Stimulated activated CD4-positive, alpha-beta T cell treated with anti-CD3 and anti-CD28 coated beads, Interleukin-12 subunit alpha, Interleukin-12 subunit beta, amount 100 ng/mL, for 48 hours (primary cell): ENCODE measurements at regions not wholly inside any gene's neighbourhood (a gene's known extent, or its start where the extent isn't known, plus 50 kb on each side); places are given as distances from the start of the nearest gene placed in this dataset.
"Not testable (repeated sequence)": the region's sequence is repeated elsewhere in the genome, so short reads cannot be mapped to it uniquely, and the experiment has no call there.

Experiments used
- DNase-seq, 3 donors: peaks; one replicate each; pipeline ENCODE4 v3.0.0-alpha.2; 2020; ENCODE audit warnings: low read depth in 2 of 3, low spot score in 1 of 3

DNA sequence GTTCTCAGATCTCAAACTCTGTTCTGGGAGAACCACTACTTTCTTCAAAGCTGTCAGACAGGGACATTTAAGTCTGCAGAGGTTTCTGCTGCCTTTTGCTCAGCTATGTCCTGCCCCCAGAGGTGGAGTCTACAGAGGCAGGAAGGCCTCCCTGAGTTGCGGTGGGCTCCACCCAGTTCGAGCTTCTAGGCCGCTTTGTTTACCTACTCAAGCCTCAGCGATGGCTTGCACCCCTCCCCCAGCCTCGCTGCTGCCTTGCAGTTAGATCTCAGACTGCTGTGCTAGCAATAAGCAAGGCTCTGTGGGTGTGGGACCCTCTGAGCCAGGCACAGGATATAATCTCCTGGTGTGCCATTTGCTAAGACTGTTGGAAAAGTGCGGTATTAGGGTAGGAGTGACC is 115.1 kb downstream of the YIPF5 start:
- DNase-seq, result not testable (repeated sequence)

DNA sequence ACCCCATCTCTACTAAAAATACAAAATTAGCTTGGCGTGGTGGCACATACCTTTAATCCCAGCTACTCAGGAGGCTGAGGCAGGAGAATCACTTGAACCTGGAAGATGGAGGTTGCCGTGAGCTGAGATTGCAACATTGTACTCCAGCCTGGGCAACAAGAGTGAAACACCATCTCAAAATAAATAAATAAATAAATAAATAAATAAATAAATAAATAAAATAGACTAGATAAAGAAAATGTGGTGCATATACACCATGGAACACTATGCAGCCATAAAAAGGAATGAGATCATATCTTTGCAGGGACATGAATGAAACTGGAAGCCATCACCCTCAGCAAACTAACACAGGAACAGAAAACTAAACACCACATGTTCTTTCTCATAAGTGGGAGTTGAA is 110.4 kb downstream of the YIPF5 start:
- not testable (repeated sequence) for DNase-seq

DNA sequence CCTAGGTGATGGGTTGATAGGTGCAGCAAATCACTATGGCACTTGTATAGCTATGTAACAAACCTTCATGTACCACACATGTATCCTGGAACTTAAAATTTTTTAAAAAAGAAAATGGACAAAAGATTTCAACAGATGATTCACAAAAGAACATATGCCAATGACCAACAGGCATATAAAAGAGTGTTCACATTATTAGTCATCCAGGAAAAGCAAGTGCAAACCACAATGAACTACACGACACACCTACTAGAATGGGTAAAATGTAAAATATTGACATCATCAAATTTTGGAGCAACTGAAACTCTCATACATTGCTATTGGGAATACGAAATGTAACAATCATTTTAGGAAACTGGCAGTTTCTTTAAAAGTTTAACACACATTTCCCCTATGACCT is 109.9 kb downstream of the YIPF5 start:
- DNase-seq, result no peak

DNA sequence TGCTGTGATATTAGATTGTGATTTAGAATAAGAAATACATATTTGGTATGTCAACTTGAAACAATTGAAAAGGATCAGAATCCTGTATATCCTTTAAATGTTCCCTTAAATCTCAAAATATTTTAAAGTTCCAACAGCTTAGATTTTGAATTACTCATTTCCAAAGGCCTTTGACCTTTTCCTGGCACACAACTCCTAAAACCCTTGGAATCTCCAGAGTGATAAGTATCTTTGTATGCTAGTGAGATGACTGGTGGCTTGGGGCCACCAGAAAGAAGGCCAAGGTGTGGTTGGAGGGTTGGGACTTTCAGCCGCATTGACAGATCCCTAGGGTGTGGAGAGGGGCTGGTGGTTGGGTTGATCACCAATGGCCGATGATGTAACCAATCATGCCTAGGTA is 104.7 kb downstream of the YIPF5 start:
- DNase-seq, result no peak

DNA sequence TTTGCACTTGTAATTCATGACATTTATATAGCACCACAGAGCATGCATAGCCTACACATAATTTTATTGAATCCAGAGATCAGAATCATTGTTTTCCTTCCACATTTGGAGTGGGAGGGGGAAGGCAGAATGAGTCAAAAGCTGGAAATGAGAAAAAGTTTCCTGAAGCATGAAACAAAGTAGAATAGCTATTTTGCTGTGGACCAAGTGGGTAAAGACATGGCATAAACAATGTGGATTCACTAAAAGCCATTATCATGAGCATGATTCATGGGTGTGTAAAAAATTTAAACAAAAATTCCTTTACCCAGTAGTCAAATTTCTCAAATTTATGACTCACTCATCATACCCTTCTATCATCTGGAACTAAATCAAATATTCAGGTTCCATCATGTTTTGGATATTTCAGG is 97.9 kb downstream of the YIPF5 start:
- no peak for DNase-seq

DNA sequence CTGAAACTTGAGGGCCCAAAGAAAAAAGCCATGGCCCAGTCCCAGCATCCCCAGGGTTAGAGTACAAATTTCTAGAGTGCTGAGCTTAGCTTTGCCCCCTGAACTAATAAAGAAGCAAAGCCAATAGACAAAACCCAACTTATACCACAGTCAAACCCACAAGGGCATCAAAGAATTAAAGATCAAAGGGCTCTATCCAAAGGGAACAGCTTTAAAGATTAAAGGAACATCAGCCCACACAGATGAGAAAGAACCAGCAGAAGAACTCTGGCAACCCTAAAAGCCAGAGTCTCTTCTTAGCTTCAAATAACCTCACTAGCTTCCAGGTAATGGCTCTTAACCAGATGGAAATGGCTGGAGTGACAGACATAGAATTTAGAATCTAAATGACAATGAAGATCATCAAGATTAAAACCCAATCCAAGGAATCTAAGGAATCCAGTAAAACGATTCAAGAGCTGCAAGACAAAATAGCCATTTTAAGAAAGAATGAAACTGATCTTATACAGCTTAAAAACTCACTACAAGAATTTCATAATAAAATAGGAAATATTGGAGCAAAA is 93.9 kb downstream of the YIPF5 start:
- DNase-seq, result no peak

DNA sequence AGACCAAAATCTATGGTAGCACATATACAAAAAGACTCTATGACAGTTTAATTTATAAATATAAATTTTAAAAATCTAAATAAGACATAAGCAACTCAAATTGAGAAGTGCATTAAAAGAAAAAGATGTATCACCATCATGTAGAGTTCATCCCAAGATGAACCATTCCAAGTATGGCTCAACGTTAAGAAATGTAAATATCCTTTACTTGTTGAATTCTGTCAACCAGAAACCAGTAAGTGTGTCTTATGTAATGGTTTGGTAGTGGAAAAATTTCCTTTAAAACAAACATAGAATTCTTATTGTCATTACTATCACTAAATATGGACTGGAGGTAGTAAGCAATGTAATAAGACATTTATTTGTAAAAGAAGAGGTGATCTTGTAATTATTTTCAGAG is 87.3 kb downstream of the YIPF5 start:
- no peak for DNase-seq

DNA sequence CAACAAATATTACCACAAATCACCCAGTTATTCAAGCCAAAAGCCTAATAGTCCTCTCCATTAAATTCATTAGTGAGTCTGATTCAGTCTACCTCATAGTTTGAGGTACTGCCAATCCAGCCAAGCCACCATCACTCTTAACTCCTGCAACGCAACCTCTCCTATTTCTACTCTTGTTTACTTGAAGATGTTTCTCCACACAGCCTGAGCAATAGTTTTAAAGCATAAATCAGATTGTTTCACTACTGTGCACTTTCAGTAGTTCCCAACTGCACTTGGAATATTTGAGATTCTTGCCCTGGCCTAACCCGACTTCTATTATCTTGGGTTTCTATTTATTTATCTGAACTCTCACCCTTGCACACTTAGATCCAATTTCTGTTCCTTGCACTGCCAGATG is 85.5 kb downstream of the YIPF5 start:
- no peak for DNase-seq

DNA sequence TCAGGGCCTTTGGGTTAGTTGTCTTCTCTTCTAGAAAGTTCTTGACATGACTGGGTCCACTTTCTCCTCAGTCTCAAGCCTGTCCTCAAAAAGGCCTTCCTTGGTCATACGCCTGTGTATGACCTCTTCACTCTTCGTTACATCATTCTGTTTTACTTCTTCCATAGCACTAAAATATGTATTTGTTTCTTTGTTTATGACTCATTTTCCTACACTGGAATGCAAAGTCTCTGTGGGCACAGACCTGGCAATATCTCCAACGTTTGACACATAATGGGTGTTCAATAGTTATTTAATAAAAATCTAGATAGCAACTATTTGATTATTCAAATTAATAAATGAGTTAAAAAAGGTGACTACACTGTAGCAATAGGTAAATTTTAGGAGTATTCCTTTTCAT is 85.1 kb downstream of the YIPF5 start:
- DNase-seq, result no peak

DNA sequence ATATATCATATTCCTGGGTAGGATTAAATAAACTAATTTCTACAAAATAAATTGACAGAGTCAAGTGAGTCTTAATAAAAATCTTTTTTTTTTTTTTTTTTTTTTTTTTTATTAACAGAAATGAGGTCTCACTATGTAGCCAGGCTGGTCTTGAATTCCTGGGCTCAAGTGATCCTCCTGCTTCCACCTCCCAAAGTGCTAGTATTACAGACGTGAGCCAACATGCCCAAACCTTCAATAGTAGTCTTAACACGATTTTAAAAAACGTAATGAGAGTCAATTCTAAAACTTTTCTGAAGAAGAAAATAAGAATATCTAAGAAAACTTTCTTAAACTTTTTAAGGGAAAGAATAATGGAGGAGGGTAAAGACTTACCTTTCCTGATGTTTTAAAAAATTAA is 84.2 kb downstream of the YIPF5 start:
- DNase-seq, result no peak

DNA sequence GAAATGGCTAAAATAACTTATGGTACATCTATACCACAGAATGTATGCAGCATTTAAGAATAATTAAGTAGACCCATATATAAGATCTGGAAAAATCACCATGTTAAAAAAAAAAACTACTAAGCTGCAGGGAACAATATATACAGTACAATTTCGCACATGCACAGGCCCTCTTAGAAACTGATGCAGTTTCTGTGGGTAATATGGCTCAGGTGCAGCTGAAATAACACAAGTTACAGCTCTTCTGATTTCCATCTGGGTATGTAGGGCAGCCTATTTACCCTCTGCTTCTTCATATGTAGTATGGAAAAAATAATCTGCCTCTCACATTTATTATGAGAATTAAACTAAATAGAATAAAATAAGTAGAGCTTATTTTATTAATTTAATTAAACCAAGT is 82.9 kb downstream of the YIPF5 start:
- no peak for DNase-seq

DNA sequence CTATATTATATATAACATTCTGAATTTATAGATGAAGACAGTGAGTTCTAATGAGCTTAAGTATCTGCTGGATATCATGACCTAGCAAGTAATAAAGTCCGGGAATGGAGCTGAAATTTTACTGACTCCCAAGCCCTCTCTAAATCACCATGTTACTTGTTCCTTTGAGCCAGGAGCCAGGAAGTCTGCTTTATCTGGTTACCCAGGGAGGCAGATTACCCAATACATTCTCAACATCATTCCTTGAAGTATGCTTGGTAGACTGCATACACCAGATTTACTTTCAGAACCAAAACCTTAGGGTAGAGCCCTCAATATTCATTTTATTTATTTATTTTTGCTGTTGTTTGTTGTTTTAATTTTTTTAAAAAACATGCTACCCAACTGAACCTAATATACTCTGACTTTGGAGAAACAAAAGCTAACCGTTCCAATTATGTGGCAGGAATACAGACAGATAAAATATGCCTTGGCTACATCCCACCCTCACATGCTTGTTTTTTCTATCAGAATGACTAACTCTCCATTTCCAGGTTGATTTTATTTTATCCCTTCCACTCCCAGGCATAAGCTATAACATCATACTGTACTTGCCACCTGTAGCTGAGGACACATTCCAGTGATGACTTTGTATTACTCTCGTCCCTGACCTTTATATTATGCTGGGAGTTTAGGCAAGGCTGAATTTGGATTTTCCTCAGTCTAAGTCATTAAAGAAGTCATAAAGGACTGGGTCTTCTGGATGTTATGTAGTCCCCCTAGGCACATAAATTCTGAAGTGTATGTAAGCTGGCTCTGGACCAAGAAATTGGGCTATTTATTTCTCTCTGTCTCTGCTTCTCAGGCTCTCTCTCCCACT is 82.0 kb downstream of the YIPF5 start:
- no peak for DNase-seq

DNA sequence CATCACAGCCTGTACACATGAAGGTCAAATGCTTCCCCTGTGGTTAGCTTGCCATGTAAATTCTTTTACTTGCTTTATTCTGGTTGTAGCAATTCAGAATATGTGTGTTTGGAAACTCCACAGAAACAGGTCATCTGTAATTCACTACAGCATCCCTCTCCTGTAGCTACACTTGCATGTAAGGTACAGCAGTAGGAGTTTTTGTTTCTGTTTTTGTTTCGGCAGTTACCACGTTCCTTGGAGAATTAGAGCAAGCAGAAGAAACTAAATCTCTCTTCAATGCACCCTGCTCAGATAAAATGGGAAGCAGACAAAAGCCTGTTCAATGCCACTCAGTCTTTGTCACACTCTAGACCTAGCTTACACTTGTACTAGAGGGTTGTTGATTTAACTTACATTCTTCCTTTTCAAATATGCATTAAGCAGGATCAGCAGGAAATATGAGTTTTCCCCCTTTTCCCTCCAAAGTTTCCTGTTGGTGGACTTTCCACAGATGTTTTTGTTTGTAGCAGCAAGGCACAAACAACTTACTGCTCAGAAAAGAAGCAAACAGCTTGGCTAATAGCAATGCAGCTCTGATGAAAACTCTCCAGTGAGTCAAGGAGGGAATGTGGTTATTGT is 80.9 kb downstream of the YIPF5 start:
- no peak for DNase-seq

DNA sequence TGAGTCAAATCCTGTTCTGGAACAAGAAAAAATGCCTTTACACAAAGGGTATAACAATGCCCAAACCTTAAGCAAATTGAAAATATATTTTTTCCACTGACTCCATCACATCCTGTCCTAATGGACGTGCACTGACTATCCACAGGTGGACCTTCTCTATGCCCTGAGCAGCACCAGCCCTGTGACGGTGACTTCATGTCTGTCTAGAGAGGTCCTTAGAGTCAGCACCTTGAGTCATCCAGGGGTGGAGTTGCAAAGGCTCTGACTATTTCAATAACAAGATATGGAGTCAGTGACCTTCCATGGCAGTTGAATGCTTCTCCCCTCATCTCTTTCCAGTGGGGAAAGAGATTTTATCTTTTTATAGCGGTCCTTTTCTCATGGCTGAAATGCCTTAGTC is 78.0 kb downstream of the YIPF5 start:
- no peak for DNase-seq

DNA sequence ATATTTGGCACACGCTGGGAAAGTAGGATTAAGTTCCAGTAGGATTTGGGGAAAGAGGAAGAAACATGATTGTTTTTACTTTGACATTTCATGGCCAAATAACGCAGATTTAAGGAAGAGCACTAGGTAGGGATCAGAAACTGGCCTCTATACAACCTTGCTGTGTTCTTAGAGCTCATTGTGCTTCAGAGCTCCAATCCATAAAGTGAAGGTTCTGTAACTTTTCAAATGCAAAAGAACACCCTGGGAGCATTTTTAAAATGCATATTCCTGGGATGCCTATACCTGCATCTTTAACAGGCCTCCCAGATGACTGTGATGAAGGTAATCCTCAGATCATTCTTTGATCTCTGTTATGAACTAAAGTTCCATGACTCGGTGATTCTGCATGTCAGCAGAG is 77.1 kb downstream of the YIPF5 start:
- DNase-seq, result no peak

DNA sequence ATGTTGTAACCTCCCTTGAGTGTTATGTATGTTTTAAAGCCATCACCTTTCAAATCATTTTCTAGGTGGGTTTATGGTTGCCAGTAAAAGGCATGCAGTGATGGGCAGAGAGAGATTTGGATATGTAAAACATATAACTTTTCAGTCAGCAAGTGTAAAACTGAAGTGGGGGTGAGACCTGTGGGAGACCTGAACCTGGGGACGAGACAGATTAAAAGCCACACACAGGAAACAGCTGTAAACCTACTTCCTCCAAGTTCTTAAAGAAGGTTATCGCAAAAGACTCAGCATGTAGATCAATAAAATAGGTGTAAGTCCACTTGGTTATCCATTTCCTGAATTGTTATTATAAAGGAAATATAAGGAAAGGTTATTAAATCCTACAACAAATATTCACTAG is 76.6 kb downstream of the YIPF5 start:
- no peak for DNase-seq

DNA sequence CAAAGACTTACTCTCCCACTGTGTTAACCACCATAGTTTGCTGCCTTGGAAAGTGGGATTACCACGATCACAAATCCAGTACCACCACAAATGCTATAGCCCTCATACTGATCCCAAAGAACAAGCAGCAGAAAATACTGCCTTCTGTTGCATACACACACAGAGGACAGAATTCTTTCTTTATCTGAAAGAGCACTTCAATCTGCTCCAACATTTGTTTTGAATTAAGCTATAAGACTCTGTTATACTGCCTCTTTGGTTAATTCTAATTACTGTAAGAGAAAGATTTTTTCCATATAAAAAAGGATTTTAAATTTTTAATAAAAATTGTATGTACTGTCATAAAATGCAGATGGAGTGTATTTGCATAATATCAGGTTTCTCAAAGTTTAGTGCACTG is 69.8 kb downstream of the YIPF5 start:
- no peak for DNase-seq

DNA sequence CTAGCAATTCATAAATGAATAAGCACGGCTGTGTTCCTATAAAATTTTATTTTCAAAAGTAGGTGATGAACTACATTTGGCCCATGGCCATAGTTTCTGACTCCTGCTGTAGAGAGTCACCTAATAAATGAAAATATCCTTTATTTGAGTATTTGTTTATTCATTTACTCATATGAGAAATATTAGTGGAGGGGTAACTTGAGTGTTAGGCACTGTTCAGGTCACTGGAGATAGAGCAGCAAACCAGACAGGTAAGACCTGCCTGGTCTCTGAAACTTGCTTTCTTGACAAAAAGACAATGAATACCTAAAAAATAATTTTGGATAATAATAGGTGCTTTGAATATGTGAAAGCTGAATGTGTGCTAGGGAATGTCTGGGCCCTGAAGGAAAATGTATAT is 68.8 kb downstream of the YIPF5 start:
- DNase-seq, result no peak

DNA sequence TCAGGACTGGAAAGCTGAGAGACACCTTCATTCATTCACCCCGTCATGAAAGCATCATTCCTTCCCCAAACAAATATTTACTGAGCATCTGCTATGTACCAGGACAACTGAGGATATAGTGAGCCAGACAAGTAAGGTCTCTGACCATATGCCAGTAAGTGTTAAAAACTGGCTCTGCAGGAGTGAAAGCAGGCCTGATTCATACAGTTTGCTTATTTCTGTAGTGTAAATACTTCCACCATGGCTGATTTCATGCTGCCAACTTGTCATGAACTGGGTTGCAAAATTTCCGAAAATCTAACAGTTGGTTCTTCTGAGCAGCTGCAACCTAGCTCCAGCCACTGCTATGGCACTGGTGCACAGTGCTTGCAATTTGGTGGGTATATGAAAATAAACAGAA is 68.1 kb downstream of the YIPF5 start:
- DNase-seq, result no peak

DNA sequence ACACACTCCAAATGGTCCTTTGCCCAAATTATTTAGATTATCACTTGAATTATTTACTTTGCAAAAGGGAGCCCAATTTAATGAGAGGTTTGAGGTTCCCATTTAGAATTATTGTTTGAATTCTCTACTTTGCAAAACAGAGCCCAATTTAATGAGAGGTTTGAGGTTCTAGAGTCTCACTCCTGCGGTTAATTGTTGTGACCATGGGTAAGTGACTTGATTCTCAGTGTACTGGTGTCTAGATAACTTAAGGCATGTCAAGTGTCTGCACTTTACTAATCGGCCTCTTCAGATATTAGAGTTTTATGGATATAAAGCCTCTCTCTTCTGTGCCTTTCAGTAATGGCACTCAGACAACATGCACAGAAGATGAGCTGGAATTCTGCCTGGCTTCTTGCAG is 67.5 kb downstream of the YIPF5 start:
- no peak for DNase-seq

DNA sequence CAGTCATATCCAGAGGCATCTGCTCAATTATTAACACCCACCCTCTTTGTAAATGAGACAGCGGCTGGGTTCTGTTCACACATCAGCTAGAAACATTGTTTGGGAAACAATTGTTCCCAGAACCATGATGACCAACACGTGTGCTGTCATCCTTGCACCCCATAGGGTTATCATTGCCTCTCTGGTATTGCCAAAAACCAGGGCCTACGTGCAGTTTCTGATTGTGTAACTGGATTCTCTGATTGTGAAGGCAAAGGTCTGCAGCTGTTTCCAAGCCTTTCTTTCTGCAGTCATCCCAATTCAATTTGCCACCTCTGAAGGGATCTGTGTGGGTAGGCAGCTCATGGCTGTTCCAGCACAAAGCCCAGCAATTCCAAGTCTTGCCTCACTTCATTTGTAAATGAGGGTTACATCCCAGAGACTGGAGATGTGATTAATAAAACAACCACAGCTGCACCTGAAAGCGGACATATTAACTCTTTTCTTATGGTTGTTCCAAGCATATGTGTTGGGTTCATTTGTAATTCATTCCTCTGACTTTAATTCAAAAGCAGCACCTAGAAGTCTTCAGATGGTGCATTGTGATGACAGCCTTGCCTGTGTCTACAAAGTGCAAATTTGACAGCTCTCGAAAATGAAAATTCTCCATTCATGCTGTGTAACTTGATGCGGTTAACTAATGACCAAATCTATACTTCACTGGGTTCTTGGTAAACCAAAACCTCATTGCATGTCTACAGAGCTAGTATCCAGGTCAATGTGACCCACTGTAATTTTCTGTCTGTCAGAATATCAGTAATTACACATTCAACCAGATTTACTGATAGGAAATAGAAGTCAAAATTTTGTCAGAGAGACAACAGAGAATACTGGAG is 66.6 kb downstream of the YIPF5 start:
- DNase-seq, result no peak

DNA sequence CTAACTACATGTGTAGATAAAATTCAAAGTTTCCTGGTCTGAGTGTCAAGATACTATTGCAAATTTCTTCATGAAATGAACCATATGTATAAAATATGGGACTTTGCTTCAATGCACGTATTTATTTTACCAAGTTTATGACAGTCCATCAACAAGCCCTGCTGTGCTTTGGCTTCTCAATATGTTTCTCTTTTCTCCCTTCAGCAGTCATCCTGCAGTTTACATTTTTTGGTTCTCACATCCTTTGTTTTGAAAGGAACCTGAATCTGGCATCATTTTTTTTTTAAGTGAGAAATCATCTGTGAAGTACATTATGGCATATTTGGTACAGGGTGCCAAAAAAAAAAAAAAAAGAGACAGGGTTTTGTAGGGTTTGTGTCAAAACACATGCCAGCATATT is 65.1 kb downstream of the YIPF5 start:
- no peak for DNase-seq
